WTC11 (cell line): ENCODE measurements at regions not wholly inside any gene's neighbourhood (a gene's known extent, or its start where the extent isn't known, plus 50 kb on each side); places are given as distances from the start of the nearest gene placed in this dataset.

ENCODE experiments used
- ELF4 ChIP-seq: sonication (generic); formaldehyde crosslinking; IDR thresholded peaks from 2 replicates; pipeline ENCODE4 v1.8.1; 2022; ENCODE audit warnings: low read depth, mild to moderate bottlenecking, moderate library complexity, missing genetic modification reagents
- OVOL2 ChIP-seq: fragments of 250-450 bp; sonication (Bioruptor Pico); IDR thresholded peaks from 2 replicates; pipeline ENCODE4 v1.9.0; 2021; ENCODE audit warnings: mild to moderate bottlenecking, borderline replicate concordance
- STAT6 ChIP-seq: sonication (generic); formaldehyde crosslinking; conservative IDR thresholded peaks from 2 replicates; pipeline ENCODE4 v1.8.1; 2023; ENCODE audit warnings: mild to moderate bottlenecking, low read depth, missing genetic modification reagents, moderate library complexity
- TF ChIP-seq, protein P1 (sequence below): fragments of 200-600 bp; IDR thresholded peaks from 2 replicates; pipeline ENCODE4 v1.8.0; 2022; ENCODE audit warnings: antibody characterized with exemption
- TF ChIP-seq, protein P2 (sequence below): sonication (generic); formaldehyde crosslinking; IDR thresholded peaks from 2 replicates; pipeline ENCODE4 v1.8.1; 2023; ENCODE audit warnings: mild to moderate bottlenecking, missing genetic modification reagents, borderline replicate concordance

DNA sequence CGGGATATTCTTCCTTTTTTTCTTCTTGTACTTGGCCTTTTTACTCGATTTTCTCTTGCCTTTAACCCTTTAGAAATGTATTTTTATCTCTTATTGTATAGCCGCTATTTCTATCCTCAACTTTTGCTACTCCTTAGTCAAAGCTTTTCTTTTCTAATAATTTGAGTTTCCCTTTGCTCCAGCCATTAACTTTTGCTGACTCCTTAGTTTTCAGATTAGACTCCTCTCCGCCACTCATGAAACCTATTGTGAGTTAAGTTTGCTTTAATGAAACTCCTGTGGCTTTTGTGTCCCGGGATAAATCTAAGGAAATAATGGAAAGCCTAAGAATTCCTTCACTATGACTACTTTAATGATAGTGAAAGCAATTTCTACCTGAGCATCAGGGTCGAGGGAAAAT, 590.3 kb upstream of the CITED2 start:
- TF ChIP-seq OVOL2 (CRISPR knock-in tag) (no peak), ELF4 (CRISPR knock-in tag) (no peak), STAT6 (no peak)
- TF ChIP-seq, protein P1, sequence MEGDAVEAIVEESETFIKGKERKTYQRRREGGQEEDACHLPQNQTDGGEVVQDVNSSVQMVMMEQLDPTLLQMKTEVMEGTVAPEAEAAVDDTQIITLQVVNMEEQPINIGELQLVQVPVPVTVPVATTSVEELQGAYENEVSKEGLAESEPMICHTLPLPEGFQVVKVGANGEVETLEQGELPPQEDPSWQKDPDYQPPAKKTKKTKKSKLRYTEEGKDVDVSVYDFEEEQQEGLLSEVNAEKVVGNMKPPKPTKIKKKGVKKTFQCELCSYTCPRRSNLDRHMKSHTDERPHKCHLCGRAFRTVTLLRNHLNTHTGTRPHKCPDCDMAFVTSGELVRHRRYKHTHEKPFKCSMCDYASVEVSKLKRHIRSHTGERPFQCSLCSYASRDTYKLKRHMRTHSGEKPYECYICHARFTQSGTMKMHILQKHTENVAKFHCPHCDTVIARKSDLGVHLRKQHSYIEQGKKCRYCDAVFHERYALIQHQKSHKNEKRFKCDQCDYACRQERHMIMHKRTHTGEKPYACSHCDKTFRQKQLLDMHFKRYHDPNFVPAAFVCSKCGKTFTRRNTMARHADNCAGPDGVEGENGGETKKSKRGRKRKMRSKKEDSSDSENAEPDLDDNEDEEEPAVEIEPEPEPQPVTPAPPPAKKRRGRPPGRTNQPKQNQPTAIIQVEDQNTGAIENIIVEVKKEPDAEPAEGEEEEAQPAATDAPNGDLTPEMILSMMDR, result no peak
- TF ChIP-seq, protein P2, sequence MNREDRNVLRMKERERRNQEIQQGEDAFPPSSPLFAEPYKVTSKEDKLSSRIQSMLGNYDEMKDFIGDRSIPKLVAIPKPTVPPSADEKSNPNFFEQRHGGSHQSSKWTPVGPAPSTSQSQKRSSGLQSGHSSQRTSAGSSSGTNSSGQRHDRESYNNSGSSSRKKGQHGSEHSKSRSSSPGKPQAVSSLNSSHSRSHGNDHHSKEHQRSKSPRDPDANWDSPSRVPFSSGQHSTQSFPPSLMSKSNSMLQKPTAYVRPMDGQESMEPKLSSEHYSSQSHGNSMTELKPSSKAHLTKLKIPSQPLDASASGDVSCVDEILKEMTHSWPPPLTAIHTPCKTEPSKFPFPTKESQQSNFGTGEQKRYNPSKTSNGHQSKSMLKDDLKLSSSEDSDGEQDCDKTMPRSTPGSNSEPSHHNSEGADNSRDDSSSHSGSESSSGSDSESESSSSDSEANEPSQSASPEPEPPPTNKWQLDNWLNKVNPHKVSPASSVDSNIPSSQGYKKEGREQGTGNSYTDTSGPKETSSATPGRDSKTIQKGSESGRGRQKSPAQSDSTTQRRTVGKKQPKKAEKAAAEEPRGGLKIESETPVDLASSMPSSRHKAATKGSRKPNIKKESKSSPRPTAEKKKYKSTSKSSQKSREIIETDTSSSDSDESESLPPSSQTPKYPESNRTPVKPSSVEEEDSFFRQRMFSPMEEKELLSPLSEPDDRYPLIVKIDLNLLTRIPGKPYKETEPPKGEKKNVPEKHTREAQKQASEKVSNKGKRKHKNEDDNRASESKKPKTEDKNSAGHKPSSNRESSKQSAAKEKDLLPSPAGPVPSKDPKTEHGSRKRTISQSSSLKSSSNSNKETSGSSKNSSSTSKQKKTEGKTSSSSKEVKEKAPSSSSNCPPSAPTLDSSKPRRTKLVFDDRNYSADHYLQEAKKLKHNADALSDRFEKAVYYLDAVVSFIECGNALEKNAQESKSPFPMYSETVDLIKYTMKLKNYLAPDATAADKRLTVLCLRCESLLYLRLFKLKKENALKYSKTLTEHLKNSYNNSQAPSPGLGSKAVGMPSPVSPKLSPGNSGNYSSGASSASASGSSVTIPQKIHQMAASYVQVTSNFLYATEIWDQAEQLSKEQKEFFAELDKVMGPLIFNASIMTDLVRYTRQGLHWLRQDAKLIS (CRISPR knock-in tag), result no peak
